Caco-2 (cell line): ENCODE measurements at regions not wholly inside any gene's neighbourhood (a gene's known extent, or its start where the extent isn't known, plus 50 kb on each side); places are given as distances from the start of the nearest gene placed in this dataset.

Experiments
- BruUV-seq: library from RNA; stranded (reverse); fragments of 400-500 nt; replicated peaks from 2 replicates; lab custom pipeline; 2021; lab: Mats Ljungman, UMichigan
- CTCF ChIA-PET: fragments of 300-600 bp; sonication (Branson Sonifier 250); formaldehyde crosslinking; loops from one replicate; lab custom pipeline; 2022; ENCODE audit warnings: antibody characterized with exemption; lab: Charles Lee
- POLR2A ChIA-PET: fragments of 300-600 bp; sonication (Branson Sonifier 250); formaldehyde crosslinking; loops from one replicate; lab custom pipeline; 2022; ENCODE audit warnings: antibody characterized with exemption; lab: Charles Lee
- DNase-seq, 2 experiments: peaks; one replicate each; pipeline versions ENCODE4 v3.0.0 to v3.0.0-alpha.2; 2020 to 2022
- H3K27me3 ChIP-seq: replicated peaks from 2 replicates; pipeline ENCODE4 v1.6.0; 2011; ENCODE audit warnings: low read length; ENCODE audit not compliant: control insufficient read depth, insufficient read depth
- H3K36me3 ChIP-seq: 2 replicates; pipeline ENCODE4 v1.5.1; 2011; ENCODE audit warnings: low read length; ENCODE audit not compliant: control insufficient read depth, insufficient read depth
- H3K4me1 ChIP-seq: fragments of 250-450 bp; sonication (Bioruptor Pico); 2 replicates; pipeline ENCODE4 v1.5.1; 2020; ENCODE audit warnings: mild to moderate bottlenecking
- H3K4me3 ChIP-seq: 2 replicates; pipeline ENCODE4 v1.5.1; 2011; ENCODE audit warnings: low read depth, mild to moderate bottlenecking, control low read depth, low read length
- H3K9me3 ChIP-seq: fragments of 250-450 bp; sonication (Bioruptor Pico); 2 replicates; pipeline ENCODE4 v1.5.1; 2020; ENCODE audit warnings: mild to moderate bottlenecking, moderate library complexity
- H3K27ac Mint-ChIP-seq: one replicate; pipeline ENCODE4 v1.8.0; 2022; ENCODE audit warnings: mixed read lengths; ENCODE audit not compliant: unreplicated experiment
- H3K27me3 Mint-ChIP-seq: one replicate; pipeline ENCODE4 v1.8.0; 2022; ENCODE audit warnings: mixed read lengths; ENCODE audit not compliant: insufficient read depth, unreplicated experiment
- H3K36me3 Mint-ChIP-seq: one replicate; pipeline ENCODE4 v1.8.0; 2022; ENCODE audit warnings: mild to moderate bottlenecking, mixed read lengths; ENCODE audit not compliant: insufficient read depth, unreplicated experiment
- H3K4me1 Mint-ChIP-seq: one replicate; pipeline ENCODE4 v1.8.0; 2022; ENCODE audit warnings: low read depth, mixed read lengths; ENCODE audit not compliant: unreplicated experiment
- H3K4me3 Mint-ChIP-seq: one replicate; pipeline ENCODE4 v1.8.0; 2022; ENCODE audit warnings: mild to moderate bottlenecking, moderate library complexity, mixed read lengths; ENCODE audit not compliant: unreplicated experiment
- H3K9me3 Mint-ChIP-seq: one replicate; pipeline ENCODE4 v1.8.0; 2022; ENCODE audit warnings: mixed read lengths; ENCODE audit not compliant: unreplicated experiment
- CTCF ChIP-seq, 2 experiments: fragments of 200-600 bp in 1 of 2; IDR thresholded peaks; 1 replicate in 1 of 2; 2 replicates in 1 of 2; pipeline versions ENCODE4 v1.5.1 to v1.8.0; 2011 to 2022; ENCODE audit warnings: antibody characterized with exemption in 1 of 2, control low read depth in 1 of 2, inconsistent platforms in 1 of 2, low read depth in 1 of 2, low read length in 1 of 2, mild to moderate bottlenecking in 1 of 2, moderate library complexity in 1 of 2; ENCODE audit not compliant: insufficient read depth in 1 of 2, severe bottlenecking in 1 of 2, unreplicated experiment in 1 of 2
- intact Hi-C: fragments of 100-400 bp; cut with micrococcal nuclease; formaldehyde crosslinking; loops from one replicate; pipeline ENCODE4 v1.10.0; 2022; ENCODE audit not compliant: unreplicated experiment

GRCh38 chr15:77747175-77748077 is 114.7 kb upstream of the LINGO1 start:
- H3K27ac Mint-ChIP-seq = no peak overlapping the region
- H3K27me3 ChIP-seq = no peaks in the 10 kb centered on the region; the same call in 1 of the 2 replicates
- H3K27me3 Mint-ChIP-seq = peaks cover 7% of the 10 kb centered on the region
- no peaks in the 10 kb centered on the region for H3K4me1 ChIP-seq
- no peaks in the 10 kb centered on the region for H3K9me3 ChIP-seq
- H3K36me3 Mint-ChIP-seq = no peaks in the 10 kb centered on the region
- H3K9me3 Mint-ChIP-seq = no peaks in the 10 kb centered on the region
- POLR2A ChIA-PET = no interaction called here
- no TSS peak for BruUV-seq
- intact Hi-C loops = no loop called here
- no peak overlapping the region for H3K4me3 Mint-ChIP-seq
- H3K36me3 ChIP-seq = no peaks in the 10 kb centered on the region
- no peaks in the 10 kb centered on the region for H3K4me1 Mint-ChIP-seq
- no peak for DNase-seq
- H3K4me3 ChIP-seq = no peak overlapping the region
- TF ChIP-seq CTCF (IDR thresholded peaks at IDR 0.05; ENCODE audit: insufficient read depth in 1 of 2, low read depth in 1 of 2, low read length in 1 of 2, severe bottlenecking in 1 of 2, unreplicated experiment in 1 of 2) = no peak
- CTCF ChIA-PET = no interaction called here

GRCh38 chr15:77746254-77747174 is 113.8 kb upstream of the LINGO1 start:
- H3K27me3 ChIP-seq = no peaks in the 10 kb centered on the region; the same call in 1 of the 2 replicates
- no peak overlapping the region for H3K4me3 Mint-ChIP-seq
- no peak overlapping the region for H3K27ac Mint-ChIP-seq
- BruUV-seq = no TSS peak
- H3K36me3 Mint-ChIP-seq = no peaks in the 10 kb centered on the region
- no peaks in the 10 kb centered on the region for H3K9me3 ChIP-seq
- DNase-seq = no peak
- intact Hi-C loops = no loop called here
- H3K27me3 Mint-ChIP-seq = peaks cover 7% of the 10 kb centered on the region
- no peaks in the 10 kb centered on the region for H3K9me3 Mint-ChIP-seq
- no peaks in the 10 kb centered on the region for H3K4me1 ChIP-seq
- ChIA-PET POLR2A (no interaction called here), CTCF (no interaction called here)
- TF ChIP-seq CTCF (IDR thresholded peaks at IDR 0.05; ENCODE audit: insufficient read depth in 1 of 2, low read depth in 1 of 2, low read length in 1 of 2, severe bottlenecking in 1 of 2, unreplicated experiment in 1 of 2) = no peak
- H3K4me3 ChIP-seq = no peak overlapping the region
- no peaks in the 10 kb centered on the region for H3K36me3 ChIP-seq
- H3K4me1 Mint-ChIP-seq = no peaks in the 10 kb centered on the region

GRCh38 chr15:77744398-77744797 is 111.7 kb upstream of the LINGO1 start:
- no peak overlapping the region for H3K4me3 ChIP-seq
- no peaks in the 10 kb centered on the region for H3K9me3 Mint-ChIP-seq
- no peaks in the 10 kb centered on the region for H3K9me3 ChIP-seq
- H3K36me3 ChIP-seq = no peaks in the 10 kb centered on the region
- no peaks in the 10 kb centered on the region for H3K36me3 Mint-ChIP-seq
- no peaks in the 10 kb centered on the region for H3K4me1 Mint-ChIP-seq
- intact Hi-C loops = no loop called here
- DNase-seq = no peak
- no peaks in the 10 kb centered on the region for H3K4me1 ChIP-seq
- ChIA-PET CTCF (no interaction called here), POLR2A (no interaction called here)
- TF ChIP-seq CTCF (IDR thresholded peaks at IDR 0.05; ENCODE audit: insufficient read depth in 1 of 2, low read depth in 1 of 2, low read length in 1 of 2, severe bottlenecking in 1 of 2, unreplicated experiment in 1 of 2) = no peak
- no peaks in the 10 kb centered on the region; the same call in 1 of the 2 replicates for H3K27me3 ChIP-seq
- BruUV-seq = no TSS peak
- H3K27me3 Mint-ChIP-seq = peaks cover 7% of the 10 kb centered on the region
- no peak overlapping the region for H3K27ac Mint-ChIP-seq
- H3K4me3 Mint-ChIP-seq = no peak overlapping the region
